H1 (cell line): ENCODE measurements at regions not wholly inside any gene's neighbourhood (a gene's known extent, or its start where the extent isn't known, plus 50 kb on each side); places are given as distances from the start of the nearest gene placed in this dataset.

ENCODE experiments used
- CHD7 ChIP-seq: fragments of 300-600 bp; sonication (generic); IDR thresholded peaks from 2 replicates; pipeline ENCODE4 v1.7.1; 2012; ENCODE audit warnings: low read length, moderate library complexity, mild to moderate bottlenecking, inconsistent platforms; ENCODE audit not compliant: insufficient replicate concordance
- CTBP2 ChIP-seq: IDR thresholded peaks from 2 replicates; pipeline ENCODE4 v1.7.0; 2011; ENCODE audit warnings: borderline replicate concordance, mild to moderate bottlenecking, moderate library complexity, mixed read lengths, low read length; ENCODE audit not compliant: insufficient read depth, insufficient read length
- KDM5A ChIP-seq: fragments of 200-600 bp; IDR thresholded peaks from 2 replicates; pipeline ENCODE4 v1.7.1; 2012; ENCODE audit warnings: mild to moderate bottlenecking, low read length, inconsistent platforms, mixed read lengths
- MAFK ChIP-seq: IDR thresholded peaks from 2 replicates; pipeline ENCODE4 v1.6.1; 2012; ENCODE audit warnings: low read depth, mild to moderate bottlenecking, improper control_type of control experiment, low read length
- MAX ChIP-seq: IDR thresholded peaks from 2 replicates; pipeline ENCODE4 v1.6.1; 2012; ENCODE audit warnings: inconsistent platforms
- RNF2 ChIP-seq: fragments of 200-900, 300-1000 bp; sonication (generic); IDR thresholded peaks from 2 replicates; pipeline ENCODE4 v1.7.1; 2016; ENCODE audit warnings: borderline replicate concordance, low read depth, mild to moderate bottlenecking, antibody characterized with exemption, low read length; ENCODE audit not compliant: poor library complexity, severe bottlenecking; ENCODE audit errors: missing control alignments
- SIRT6 ChIP-seq: IDR thresholded peaks from one replicate; pipeline ENCODE4 v1.7.1; 2012; ENCODE audit warnings: low read length, inconsistent platforms
- TAF1 ChIP-seq: IDR thresholded peaks from 2 replicates; pipeline ENCODE4 v1.6.1; 2011; ENCODE audit warnings: mild to moderate bottlenecking, low read depth, low read length
- TEAD4 ChIP-seq: IDR thresholded peaks from 2 replicates; pipeline ENCODE4 v1.6.1; 2012; ENCODE audit warnings: low read depth, low read length, inconsistent platforms, mixed read lengths

- TF ChIP-seq CHD7 (peak; percentile 57), CTBP2 (no peak), MAFK (no peak), SIRT6 (no peak), KDM5A (no peak), TEAD4 (peak; percentile 95), MAX (no peak; the same call in 1 of the 2 replicates), RNF2 (no peak), TAF1 (no peak)
Measured at GRCh38 chr2:234427081-234428061, 69.5 kb downstream of the ARL4C start (continued).
